GM12878 (cell line): ENCODE measurements at regions not wholly inside any gene's neighbourhood (a gene's known extent, or its start where the extent isn't known, plus 50 kb on each side); places are given as distances from the start of the nearest gene placed in this dataset.

Experiments used
- ATAC-seq: fragments of 200-7000 bp; cut with Tn5 transposase; 3 replicates; pipeline ENCODE4 v1.9.1; 2020; ENCODE audit warnings: mild to moderate bottlenecking, moderate library complexity
- BruUV-seq: library from RNA; stranded (reverse); fragments of 400-500 nt; replicated peaks from 2 replicates; lab custom pipeline; 2021; lab: Mats Ljungman, UMichigan
- CTCF ChIA-PET: fragments of 300-600 bp; sonication (Branson Sonifier 250); formaldehyde crosslinking; extraction: SDS; loops from one replicate; lab custom pipeline; 2021; ENCODE audit warnings: inconsistent platforms; lab: Yijun Ruan, JAX
- POLR2A ChIA-PET: fragments of 350-600 bp; formaldehyde crosslinking; extraction: SDS; loops from one replicate; lab custom pipeline; 2021; ENCODE audit warnings: inconsistent platforms; lab: Charles Lee
- RAD21 ChIA-PET: fragments of 300-600 bp; sonication (Branson Sonifier 250); formaldehyde crosslinking; loops from one replicate; lab custom pipeline; 2023; ENCODE audit warnings: antibody characterized with exemption; ENCODE audit not compliant: unreplicated experiment; lab: Charles Lee
- SMC1A ChIA-PET: fragments of 300-600 bp; sonication (Branson Sonifier 250); formaldehyde crosslinking; loops from one replicate; lab custom pipeline; 2023; ENCODE audit not compliant: unreplicated experiment, uncharacterized antibody; lab: Charles Lee
- DNase-seq: peaks from one replicate; pipeline ENCODE4 v3.0.0-alpha.2; 2011; ENCODE audit warnings: low read depth, low spot score
- FAIRE-seq: peaks from 3 replicates; lab custom pipeline; 2011; peaks lifted over from hg19 to GRCh38; lab: Jason Lieb, UNC
- H2AFZ ChIP-seq: 2 replicates; pipeline ENCODE4 v1.6.0; 2011; ENCODE audit warnings: low read depth, low read length, control low read depth; ENCODE audit not compliant: control insufficient read depth
- H3K27ac ChIP-seq: 2 replicates; pipeline ENCODE4 v1.5.1; 2011; ENCODE audit warnings: control low read depth; ENCODE audit not compliant: control insufficient read depth, insufficient read depth
- H3K27me3 ChIP-seq, 2 experiments: replicated peaks in 1 of 2; 2 replicates each; pipeline versions ENCODE4 v1.6.0 to v1.6.1; 2011; ENCODE audit warnings: low read length in 1 of 2; ENCODE audit not compliant: control insufficient read depth in 2 of 2, insufficient read depth in 2 of 2
- H3K36me3 ChIP-seq, 2 experiments: 2 replicates each; pipeline ENCODE4 v1.5.1; 2011; ENCODE audit warnings: low read length in 1 of 2; ENCODE audit not compliant: control insufficient read depth in 2 of 2, insufficient read depth in 2 of 2
- H3K4me1 ChIP-seq: 2 replicates; pipeline ENCODE4 v1.6.1; 2011; ENCODE audit warnings: mild to moderate bottlenecking, low read length, moderate library complexity, mixed read lengths; ENCODE audit not compliant: control insufficient read depth, insufficient read depth
- H3K4me2 ChIP-seq: 2 replicates; pipeline ENCODE4 v1.6.0; 2011; ENCODE audit warnings: control low read depth; ENCODE audit not compliant: control insufficient read depth, insufficient read depth
- H3K4me3 ChIP-seq: fragments of 200-600 bp; sonication (generic); 2 replicates; pipeline ENCODE4 v1.5.1; 2016
- H3K79me2 ChIP-seq: 2 replicates; pipeline ENCODE4 v1.6.0; 2011; ENCODE audit warnings: low read length; ENCODE audit not compliant: control insufficient read depth, insufficient read depth
- H3K9ac ChIP-seq: 2 replicates; pipeline ENCODE4 v1.8.0; 2011; ENCODE audit warnings: low read length, control low read depth, mixed read lengths; ENCODE audit not compliant: control insufficient read depth, insufficient read depth
- H3K9me3 ChIP-seq: replicated peaks from 3 replicates; pipeline ENCODE4 v1.5.1; 2011; ENCODE audit warnings: mild to moderate bottlenecking, low read length; ENCODE audit not compliant: control insufficient read depth, insufficient read depth
- H4K20me1 ChIP-seq: 2 replicates; pipeline ENCODE4 v1.6.0; 2011; ENCODE audit not compliant: control insufficient read depth, insufficient read depth
- ASH2L ChIP-seq: fragments of 300-600, 200-600 bp; sonication (generic); IDR thresholded peaks from 2 replicates; pipeline ENCODE4 v1.6.1; 2017; ENCODE audit warnings: low read depth, mild to moderate bottlenecking, borderline replicate concordance
- EED ChIP-seq: sonication (generic); IDR thresholded peaks from 2 replicates; pipeline ENCODE4 v1.6.1; 2016; ENCODE audit warnings: antibody characterized with exemption, low read depth
- EGR1 ChIP-seq, 2 experiments: IDR thresholded peaks; 1 replicate in 1 of 2; 2 replicates in 1 of 2; pipeline ENCODE4 v1.6.1; 2011 to 2012; ENCODE audit warnings: low read depth in 2 of 2, low read length in 2 of 2, borderline replicate concordance in 1 of 2, mild to moderate bottlenecking in 1 of 2, moderate library complexity in 1 of 2
- ETV6 ChIP-seq, 2 experiments: fragments of 450-650 bp in 1 of 2; IDR thresholded peaks in 1 of 2; conservative IDR thresholded peaks in 1 of 2; 2 replicates each; pipeline ENCODE4 v1.6.1; 2014; ENCODE audit warnings: antibody characterized with exemption in 1 of 2, borderline replicate concordance in 1 of 2, low read depth in 1 of 2, mild to moderate bottlenecking in 1 of 2, moderate library complexity in 1 of 2
- IKZF2 ChIP-seq, 2 experiments: fragments of 450-650 bp; IDR thresholded peaks; 2 replicates each; pipeline ENCODE4 v1.6.1; 2017; ENCODE audit warnings: mild to moderate bottlenecking in 2 of 2, moderate library complexity in 2 of 2
- MTA3 ChIP-seq: IDR thresholded peaks from 2 replicates; pipeline ENCODE4 v1.6.1; 2012; ENCODE audit warnings: low read length, inconsistent platforms, borderline replicate concordance
- RAD51 ChIP-seq: fragments of 450-650 bp; IDR thresholded peaks from 2 replicates; pipeline ENCODE4 v1.6.1; 2016; ENCODE audit warnings: moderate library complexity, mild to moderate bottlenecking, inconsistent platforms
- RB1 ChIP-seq: fragments of 450-650 bp; formaldehyde crosslinking; IDR thresholded peaks from 2 replicates; pipeline ENCODE4 v1.6.1; 2017; ENCODE audit warnings: mild to moderate bottlenecking, borderline replicate concordance
- SMARCA5 ChIP-seq: fragments of 450-650 bp; IDR thresholded peaks from 2 replicates; pipeline ENCODE4 v1.6.1; 2017; ENCODE audit warnings: mild to moderate bottlenecking
- SMC3 ChIP-seq: IDR thresholded peaks from 2 replicates; pipeline ENCODE4 v1.6.1; 2011; ENCODE audit warnings: low read length, improper control_type of control experiment, borderline replicate concordance
- SP1 ChIP-seq: IDR thresholded peaks from one replicate; pipeline ENCODE4 v1.6.1; 2011; ENCODE audit warnings: low read depth, low read length
- TCF12 ChIP-seq: IDR thresholded peaks from 2 replicates; pipeline ENCODE4 v1.6.1; 2011; ENCODE audit warnings: low read depth, mild to moderate bottlenecking, low read length
- TCF7 ChIP-seq: IDR thresholded peaks from 2 replicates; pipeline ENCODE4 v1.6.1; 2014; ENCODE audit warnings: antibody characterized with exemption, borderline replicate concordance
- USF1 ChIP-seq: IDR thresholded peaks from 2 replicates; pipeline ENCODE4 v1.6.1; 2011; ENCODE audit warnings: borderline replicate concordance, low read depth, mild to moderate bottlenecking, moderate library complexity, mixed read lengths, low read length; ENCODE audit not compliant: insufficient read depth; ENCODE audit errors: extremely low read length
- ZBTB4 ChIP-seq: fragments of 450-650 bp; formaldehyde crosslinking; IDR thresholded peaks from 2 replicates; pipeline ENCODE4 v1.4.0; 2022; ENCODE audit warnings: mild to moderate bottlenecking, moderate library complexity
- ZNF592 ChIP-seq: fragments of 450-650 bp; IDR thresholded peaks from 2 replicates; pipeline ENCODE4 v1.6.1; 2017; ENCODE audit warnings: mild to moderate bottlenecking, moderate library complexity
- WGBS: methylation state at CpG from one replicate; pipeline ENCODE4 v1.1.6; 2016; ENCODE audit warnings: low lambda C conversion rate; ENCODE audit not compliant: insufficient replicate concordance, insufficient coverage; ENCODE audit errors: missing lambda C conversion rate; 5-methylcytosine and 5-hydroxymethylcytosine counted together
- in situ Hi-C: fragments of 300-500 bp; cut with MboI; formaldehyde crosslinking; loops from 9 replicates; pipeline ENCODE4 v1.14.3; 2018; ENCODE audit warnings: mixed read lengths
- intact Hi-C: fragments of 100-400 bp; cut with micrococcal nuclease; formaldehyde crosslinking; loops from one replicate; pipeline ENCODE4 v1.14.2; 2022; ENCODE audit not compliant: unreplicated experiment

GRCh38 chr17:45715787-45716186 is 68.3 kb upstream of the CRHR1 start (continued):
- TF ChIP-seq EGR1 (IDR thresholded peaks at IDR 0.05; ENCODE audit: borderline replicate concordance in 1 of 2, low read depth in 2 of 2, low read length in 2 of 2) = no peak
- TF ChIP-seq MTA3 = no peak
- TF ChIP-seq, all 136 proteins: peak for 0

GRCh38 chr17:45718791-45719190 is 65.3 kb upstream of the CRHR1 start:
- H3K27ac ChIP-seq = no peak overlapping the region
- WGBS = 9% methylated on average over 5 of the region's 5 CpGs
- ChIA-PET SMC1A (no interaction called here), POLR2A (no interaction called here), CTCF (no interaction called here), RAD21 (no interaction called here)
- H3K4me1 ChIP-seq = no peaks in the 10 kb centered on the region
- no peaks in the 10 kb centered on the region; a peak in 2 of 4 replicates for H3K27me3 ChIP-seq
- no TSS peak for BruUV-seq
- no peak overlapping the region for H3K4me3 ChIP-seq
- no peaks in the 10 kb centered on the region for H3K36me3 ChIP-seq
- TF ChIP-seq SP1 = no peak
- no peak for TF ChIP-seq USF1
- TF ChIP-seq SMC3 = no peak
- no peak for TF ChIP-seq ETV6 (conservative IDR thresholded peaks at IDR 0.05 in 1 of 2, IDR thresholded peaks at IDR 0.05 in 1 of 2; ENCODE audit: borderline replicate concordance in 1 of 2, low read depth in 1 of 2)
- no peak for TF ChIP-seq TCF12
- no peak for TF ChIP-seq TCF7
- no peak for TF ChIP-seq EED
- no peak for TF ChIP-seq IKZF2 (IDR thresholded peaks at IDR 0.05)
- TF ChIP-seq ZBTB4 (CRISPR knock-in tag) = no peak
- TF ChIP-seq ASH2L = no peak
- TF ChIP-seq ZNF592 = no peak
- no peak for TF ChIP-seq RB1
- no peak for TF ChIP-seq SMARCA5
- TF ChIP-seq RAD51 = no peak
- H4K20me1 ChIP-seq = no peaks in the 10 kb centered on the region
- intact Hi-C loops = no loop called here
- H3K9ac ChIP-seq = no peak overlapping the region
- no peak overlapping the region for H3K4me2 ChIP-seq
- H2AFZ ChIP-seq = no peak overlapping the region
- no peak for ATAC-seq
- in situ Hi-C loops = no loop called here
- H3K79me2 ChIP-seq = no peaks in the 10 kb centered on the region
- no peaks in the 10 kb centered on the region for H3K9me3 ChIP-seq
- no peak for FAIRE-seq
- DNase-seq = no peak
